Effector memory CD8-positive, alpha-beta T cell (primary cell): ENCODE measurements at regions not wholly inside any gene's neighbourhood (a gene's known extent, or its start where the extent isn't known, plus 50 kb on each side); places are given as distances from the start of the nearest gene placed in this dataset.

ENCODE experiments used
- ATAC-seq: fragments of 150-1000 bp; cut with Tn5 transposase; replicated peaks from 2 replicates; pipeline ENCODE4 v1.10.0; 2021; ENCODE audit warnings: mild to moderate bottlenecking, moderate library complexity
- DNase-seq, 3 experiments: peaks; one replicate each; pipeline ENCODE4 v3.0.0; 2021
- H3K27ac Mint-ChIP-seq, 2 donors: one replicate each; pipeline ENCODE4 v1.8.0; 2022; ENCODE audit warnings: mild to moderate bottlenecking in 2 of 2, mixed read lengths in 2 of 2, moderate library complexity in 2 of 2
- H3K27me3 Mint-ChIP-seq, 2 donors: one replicate each; pipeline ENCODE4 v1.8.0; 2022; ENCODE audit warnings: mixed read lengths in 2 of 2
- H3K36me3 Mint-ChIP-seq: one replicate; pipeline ENCODE4 v1.8.0; 2022; ENCODE audit warnings: mild to moderate bottlenecking, moderate library complexity, mixed read lengths; ENCODE audit not compliant: insufficient read depth
- H3K4me1 Mint-ChIP-seq, 2 donors: one replicate each; pipeline ENCODE4 v1.8.0; 2022; ENCODE audit warnings: low read depth in 2 of 2, mixed read lengths in 2 of 2
- H3K4me3 Mint-ChIP-seq, 2 donors: one replicate each; pipeline ENCODE4 v1.8.0; 2022; ENCODE audit warnings: mild to moderate bottlenecking in 2 of 2, mixed read lengths in 2 of 2, moderate library complexity in 2 of 2
- H3K9me3 Mint-ChIP-seq, 2 donors: one replicate each; pipeline ENCODE4 v1.8.0; 2022; ENCODE audit warnings: mixed read lengths in 2 of 2

GRCh38 chr13:78364711-78365110, 238.6 kb downstream of the POU4F1 start:
- DNase-seq: no peak
- no peaks in the 10 kb centered on the region for H3K36me3 Mint-ChIP-seq
- ATAC-seq: no peak
- no peaks in the 10 kb centered on the region for H3K4me1 Mint-ChIP-seq
- no peak overlapping the region for H3K4me3 Mint-ChIP-seq
- no peaks in the 10 kb centered on the region for H3K27me3 Mint-ChIP-seq
- H3K9me3 Mint-ChIP-seq: no peaks in the 10 kb centered on the region
- no peak overlapping the region for H3K27ac Mint-ChIP-seq

GRCh38 chr13:78341032-78341431, 262.3 kb downstream of the POU4F1 start:
- H3K9me3 Mint-ChIP-seq: peaks cover 4 to 9% of the 10 kb centered on the region in 2 donors
- no peak overlapping the region for H3K27ac Mint-ChIP-seq
- no peak for DNase-seq
- peaks cover 2% of the 10 kb centered on the region for H3K36me3 Mint-ChIP-seq
- no peaks in the 10 kb centered on the region for H3K4me1 Mint-ChIP-seq
- no peaks in the 10 kb centered on the region for H3K27me3 Mint-ChIP-seq
- H3K4me3 Mint-ChIP-seq: no peak overlapping the region
- no peak for ATAC-seq

GRCh38 chr13:78339927-78340326, 263.4 kb downstream of the POU4F1 start:
- H3K4me3 Mint-ChIP-seq: no peak overlapping the region

GRCh38 chr13:78334059-78334458, 269.3 kb downstream of the POU4F1 start:
- Mint-ChIP-seq H3K36me3 (peaks cover 2% of the 10 kb centered on the region), H3K4me3 (no peak overlapping the region), H3K9me3 (peaks cover 0 to 4% of the 10 kb centered on the region in 2 donors), H3K4me1 (no peaks in the 10 kb centered on the region), H3K27ac (no peak overlapping the region), H3K27me3 (no peaks in the 10 kb centered on the region)
- no peak for DNase-seq
- no peak for ATAC-seq

More at GRCh38 chr13:78339927-78340326, 263.4 kb downstream of the POU4F1 start:
- DNase-seq: no peak
- Mint-ChIP-seq H3K27me3 (no peaks in the 10 kb centered on the region), H3K4me1 (no peaks in the 10 kb centered on the region), H3K36me3 (peaks cover 2% of the 10 kb centered on the region), H3K9me3 (peaks cover 4 to 9% of the 10 kb centered on the region in 2 donors), H3K27ac (no peak overlapping the region)
- ATAC-seq: no peak

GRCh38 chr13:78326633-78327032, 276.7 kb downstream of the POU4F1 start:
- H3K36me3 Mint-ChIP-seq: no peaks in the 10 kb centered on the region
- H3K4me1 Mint-ChIP-seq: no peaks in the 10 kb centered on the region
- no peak for ATAC-seq
- no peaks in the 10 kb centered on the region for H3K9me3 Mint-ChIP-seq
- no peak for DNase-seq
- H3K4me3 Mint-ChIP-seq: no peak overlapping the region
- no peak overlapping the region for H3K27ac Mint-ChIP-seq
- no peaks in the 10 kb centered on the region for H3K27me3 Mint-ChIP-seq

GRCh38 chr13:78325585-78325984, 277.8 kb downstream of the POU4F1 start:
- ATAC-seq (no peak), DNase-seq (no peak)
- no peak overlapping the region for H3K27ac Mint-ChIP-seq
- H3K4me3 Mint-ChIP-seq: no peak overlapping the region
- no peaks in the 10 kb centered on the region for H3K4me1 Mint-ChIP-seq
- no peaks in the 10 kb centered on the region for H3K9me3 Mint-ChIP-seq
- H3K27me3 Mint-ChIP-seq: no peaks in the 10 kb centered on the region
- H3K36me3 Mint-ChIP-seq: no peaks in the 10 kb centered on the region

- H3K36me3 Mint-ChIP-seq: no peaks in the 10 kb centered on the region
- DNase-seq (no peak), ATAC-seq (no peak)
- no peak overlapping the region for H3K27ac Mint-ChIP-seq
- H3K9me3 Mint-ChIP-seq: no peaks in the 10 kb centered on the region
- H3K4me3 Mint-ChIP-seq: no peak overlapping the region
- H3K27me3 Mint-ChIP-seq: no peaks in the 10 kb centered on the region
- H3K4me1 Mint-ChIP-seq: no peaks in the 10 kb centered on the region
These were observed 279.5 kb downstream of the POU4F1 start for GRCh38 chr13:78323848-78324247.

- DNase-seq: no peak
- no peaks in the 10 kb centered on the region for H3K4me1 Mint-ChIP-seq
- no peak overlapping the region for H3K4me3 Mint-ChIP-seq
- no peaks in the 10 kb centered on the region for H3K36me3 Mint-ChIP-seq
- ATAC-seq: no peak
- H3K27me3 Mint-ChIP-seq: no peaks in the 10 kb centered on the region
- H3K9me3 Mint-ChIP-seq: no peaks in the 10 kb centered on the region
- H3K27ac Mint-ChIP-seq: no peak overlapping the region
These were observed 280.3 kb downstream of the POU4F1 start for GRCh38 chr13:78323040-78323439.

GRCh38 chr13:78319101-78319627, 284.2 kb downstream of the POU4F1 start:
- Mint-ChIP-seq H3K9me3 (no peaks in the 10 kb centered on the region), H3K4me3 (no peak overlapping the region), H3K27ac (no peak overlapping the region), H3K36me3 (no peaks in the 10 kb centered on the region), H3K4me1 (no peaks in the 10 kb centered on the region), H3K27me3 (no peaks in the 10 kb centered on the region)
- no peak for ATAC-seq
- no peak for DNase-seq

- Mint-ChIP-seq H3K36me3 (no peaks in the 10 kb centered on the region), H3K27ac (no peak overlapping the region), H3K4me3 (no peak overlapping the region), H3K9me3 (no peaks in the 10 kb centered on the region), H3K27me3 (no peaks in the 10 kb centered on the region), H3K4me1 (no peaks in the 10 kb centered on the region)
- no peak for ATAC-seq
- no peak for DNase-seq
These were observed 286.3 kb downstream of the POU4F1 start for GRCh38 chr13:78317030-78317429.

- H3K27me3 Mint-ChIP-seq: no peaks in the 10 kb centered on the region
- DNase-seq (no peak), ATAC-seq (no peak)
- H3K4me3 Mint-ChIP-seq: no peak overlapping the region
- H3K27ac Mint-ChIP-seq: no peak overlapping the region
- no peaks in the 10 kb centered on the region for H3K36me3 Mint-ChIP-seq
- H3K4me1 Mint-ChIP-seq: no peaks in the 10 kb centered on the region
- H3K9me3 Mint-ChIP-seq: no peaks in the 10 kb centered on the region
These were observed 293.7 kb downstream of the POU4F1 start for GRCh38 chr13:78309497-78310180.

- ATAC-seq (no peak), DNase-seq (no peak)
- Mint-ChIP-seq H3K36me3 (no peaks in the 10 kb centered on the region), H3K4me3 (no peak overlapping the region), H3K27me3 (no peaks in the 10 kb centered on the region), H3K27ac (no peak overlapping the region), H3K4me1 (no peaks in the 10 kb centered on the region), H3K9me3 (no peaks in the 10 kb centered on the region)
These were observed 296.7 kb downstream of the POU4F1 start for GRCh38 chr13:78306519-78307206.

- H3K36me3 Mint-ChIP-seq: no peaks in the 10 kb centered on the region
- H3K27me3 Mint-ChIP-seq: no peaks in the 10 kb centered on the region
- no peaks in the 10 kb centered on the region for H3K4me1 Mint-ChIP-seq
- no peak overlapping the region for H3K4me3 Mint-ChIP-seq
- ATAC-seq (no peak), DNase-seq (no peak)
- H3K27ac Mint-ChIP-seq: no peak overlapping the region
- no peaks in the 10 kb centered on the region for H3K9me3 Mint-ChIP-seq
These were observed 298.2 kb downstream of the POU4F1 start for GRCh38 chr13:78305171-78305570.
